22Rv1 (cell line): ENCODE measurements at regions not wholly inside any gene's neighbourhood (a gene's known extent, or its start where the extent isn't known, plus 50 kb on each side); places are given as distances from the start of the nearest gene placed in this dataset.
"Not testable (repeated sequence)": the region's sequence is repeated elsewhere in the genome, so short reads cannot be mapped to it uniquely, and the experiment has no call there.

Source experiments
- H3K27ac ChIP-seq: fragments of 450-650 bp; 2 replicates; pipeline ENCODE4 v1.5.1; 2017
- CTCF ChIP-seq: fragments of 450-650 bp; IDR thresholded peaks from 2 replicates; pipeline ENCODE4 v1.5.1; 2017; ENCODE audit warnings: mild to moderate bottlenecking
- ZFX ChIP-seq: fragments of 450-650 bp; IDR thresholded peaks from 2 replicates; pipeline ENCODE4 v1.6.1; 2017; ENCODE audit warnings: antibody characterized with exemption, borderline replicate concordance

GRCh38 chr16:70014915-70015314 is 63.8 kb downstream of the CLEC18A start:
- H3K27ac ChIP-seq = not testable (repeated sequence)

GRCh38 chr16:70016751-70017150 is 65.6 kb downstream of the CLEC18A start:
- H3K27ac ChIP-seq = not testable (repeated sequence)

- no peak overlapping the region for H3K27ac ChIP-seq
- TF ChIP-seq ZFX (no peak), CTCF (no peak; the same call in 1 of the 2 replicates)
These were observed 67.1 kb downstream of the CLEC18A start for GRCh38 chr16:70018254-70018653.

GRCh38 chr16:70023207-70023606 is 72.1 kb downstream of the CLEC18A start:
- not testable (repeated sequence) for H3K27ac ChIP-seq

- not testable (repeated sequence) for H3K27ac ChIP-seq
These were observed 72.8 kb downstream of the CLEC18A start for GRCh38 chr16:70023956-70024355.

- H3K27ac ChIP-seq = not testable (repeated sequence)
These were observed 75.2 kb downstream of the CLEC18A start for GRCh38 chr16:70026165-70026854.

GRCh38 chr16:70032906-70033305 is 81.2 kb upstream of the PDPR start:
- H3K27ac ChIP-seq = not testable (repeated sequence)

- not testable (repeated sequence) for H3K27ac ChIP-seq
These were observed 76.2 kb upstream of the PDPR start for GRCh38 chr16:70037913-70038312.

- H3K27ac ChIP-seq = not testable (repeated sequence)
These were observed 73.6 kb upstream of the PDPR start for GRCh38 chr16:70040554-70040953.

- H3K27ac ChIP-seq = not testable (repeated sequence)
These were observed 70.5 kb upstream of the PDPR start for GRCh38 chr16:70043538-70044067.

GRCh38 chr16:70046560-70046959 is 67.6 kb upstream of the PDPR start:
- H3K27ac ChIP-seq = not testable (repeated sequence)

- not testable (repeated sequence) for H3K27ac ChIP-seq
These were observed 66.0 kb upstream of the PDPR start for GRCh38 chr16:70048083-70048482.

- peak overlapping the region; percentile 45 for H3K27ac ChIP-seq
These were observed 56.1 kb upstream of the PDPR start for GRCh38 chr16:70058056-70058455.

GRCh38 chr16:70059429-70059828 is 54.7 kb upstream of the PDPR start:
- peak overlapping the region; percentile 55 for H3K27ac ChIP-seq

GRCh38 chr16:70060521-70061027 is 53.6 kb upstream of the PDPR start:
- peak overlapping the region; percentile 55 for H3K27ac ChIP-seq

GRCh38 chr16:70061671-70062218 is 52.4 kb upstream of the PDPR start:
- peak overlapping the region; percentile 55; the same call in 1 of the 2 replicates for H3K27ac ChIP-seq

GRCh38 chr16:70062947-70063346 is 51.2 kb upstream of the PDPR start:
- H3K27ac ChIP-seq = not testable (repeated sequence)
